ENCODE measurements at regions not wholly inside any gene's neighbourhood (a gene's known extent, or its start where the extent isn't known, plus 50 kb on each side); places are given as distances from the start of the nearest gene placed in this dataset.
A peak's percentile ranks its signal among the peaks of the same experiment; 100 is the strongest.
"Not testable (repeated sequence)": the region's sequence is repeated elsewhere in the genome, so short reads cannot be mapped to it uniquely, and the experiment has no call there.

- no peak for DNase-seq
- intact Hi-C loops (cut with DNase I) = no loop called here
Observed at GRCh38 chr6:98366371-98366770, 468.0 kb upstream of the POU3F2 start.

GRCh38 chr6:98380589-98380988 is 453.8 kb upstream of the POU3F2 start:
- no peak for DNase-seq
- intact Hi-C loops (cut with DNase I) = no loop called here

- no peak for DNase-seq
- intact Hi-C loops (cut with DNase I) = no loop called here
Observed at GRCh38 chr6:98382246-98382645, 452.1 kb upstream of the POU3F2 start.

- intact Hi-C loops (cut with DNase I) = no loop called here
- DNase-seq = peak in 1 of 10 donors; percentile 12
Observed at GRCh38 chr6:98384334-98384733, 450.0 kb upstream of the POU3F2 start.

GRCh38 chr6:98384801-98385200 is 449.6 kb upstream of the POU3F2 start:
- intact Hi-C loops (cut with DNase I) = no loop called here

GRCh38 chr6:98395610-98396166 is 438.7 kb upstream of the POU3F2 start:
- no peak for DNase-seq
- intact Hi-C loops (cut with DNase I) = no loop called here

More at GRCh38 chr6:98384801-98385200, 449.6 kb upstream of the POU3F2 start:
- DNase-seq = no peak

- peak in 5 of 10 donors; percentile 7 to 80 (median 19) for DNase-seq
- intact Hi-C loops (cut with DNase I) = no loop called here
Observed at GRCh38 chr6:98416027-98416426, 418.3 kb upstream of the POU3F2 start.

- intact Hi-C loops (cut with DNase I); DNase-seq: not testable (repeated sequence)
Observed at GRCh38 chr6:98416497-98417158, 417.7 kb upstream of the POU3F2 start.

GRCh38 chr6:98433325-98434056 is 400.9 kb upstream of the POU3F2 start:
- no peak for DNase-seq
- intact Hi-C loops (cut with DNase I) = no loop called here

- DNase-seq = no peak
- intact Hi-C loops (cut with DNase I) = no loop called here
Observed at GRCh38 chr6:98443633-98444032, 390.7 kb upstream of the POU3F2 start.

GRCh38 chr6:98452685-98453084 is 381.7 kb upstream of the POU3F2 start:
- DNase-seq = no peak
- intact Hi-C loops (cut with DNase I) = no loop called here

- intact Hi-C loops (cut with DNase I) = no loop called here
- DNase-seq = no peak
Observed at GRCh38 chr6:98454809-98455322, 379.5 kb upstream of the POU3F2 start.

GRCh38 chr6:98458708-98459107 is 375.7 kb upstream of the POU3F2 start:
- DNase-seq = no peak
- intact Hi-C loops (cut with DNase I) = no loop called here

GRCh38 chr6:98463038-98464000 is 371.1 kb upstream of the POU3F2 start:
- DNase-seq = no peak
- intact Hi-C loops (cut with DNase I) = no loop called here

- DNase-seq = no peak
- intact Hi-C loops (cut with DNase I) = no loop called here
Observed at GRCh38 chr6:98467091-98467490, 367.3 kb upstream of the POU3F2 start.

GRCh38 chr6:98467902-98468301 is 366.5 kb upstream of the POU3F2 start:
- no peak for DNase-seq
- intact Hi-C loops (cut with DNase I) = no loop called here

- intact Hi-C loops (cut with DNase I) = no loop called here
- DNase-seq = no peak
Observed at GRCh38 chr6:98469141-98469540, 365.2 kb upstream of the POU3F2 start.

- intact Hi-C loops (cut with DNase I) = no loop called here
Observed at GRCh38 chr6:98470821-98471220, 363.6 kb upstream of the POU3F2 start.

GRCh38 chr6:98471444-98471843 is 362.9 kb upstream of the POU3F2 start:
- no peak for DNase-seq
- intact Hi-C loops (cut with DNase I) = no loop called here

More at GRCh38 chr6:98470821-98471220, 363.6 kb upstream of the POU3F2 start:
- no peak for DNase-seq

- DNase-seq = no peak
- intact Hi-C loops (cut with DNase I) = no loop called here
Observed at GRCh38 chr6:98477231-98477630, 357.1 kb upstream of the POU3F2 start.
